MM.1S (cell line): ENCODE measurements at regions not wholly inside any gene's neighbourhood (a gene's known extent, or its start where the extent isn't known, plus 50 kb on each side); places are given as distances from the start of the nearest gene placed in this dataset.

ENCODE experiments used
- DNase-seq: peaks from one replicate; pipeline ENCODE4 v3.0.0-alpha.2; 2015
- H2AFZ ChIP-seq: fragments of 300-600 bp; sonication (generic); 2 replicates; pipeline ENCODE4 v1.6.0; 2016; ENCODE audit warnings: antibody characterized with exemption, low read length
- H3F3A ChIP-seq: fragments of 300-600 bp; sonication (generic); 2 replicates; pipeline ENCODE4 v1.6.1; 2016; ENCODE audit warnings: mild to moderate bottlenecking, antibody characterized with exemption, low read length, moderate library complexity, mixed read lengths; ENCODE audit not compliant: insufficient read depth
- H3K27ac ChIP-seq: fragments of 300-600 bp; sonication (generic); 2 replicates; pipeline ENCODE4 v1.5.1; 2016; ENCODE audit warnings: mild to moderate bottlenecking, low read length
- H3K27me3 ChIP-seq: fragments of 300-600 bp; sonication (generic); replicated peaks from 2 replicates; pipeline ENCODE4 v1.6.0; 2016; ENCODE audit warnings: low read length; ENCODE audit not compliant: insufficient read depth
- H3K36me3 ChIP-seq: fragments of 300-600 bp; sonication (generic); replicated peaks from 2 replicates; pipeline ENCODE4 v1.6.1; 2016; ENCODE audit warnings: mild to moderate bottlenecking, low read length, mixed read lengths; ENCODE audit not compliant: insufficient read depth
- H3K4me1 ChIP-seq: fragments of 300-600 bp; sonication (generic); 2 replicates; pipeline ENCODE4 v1.6.1; 2016; ENCODE audit warnings: low read length, mixed read lengths
- H3K4me2 ChIP-seq: fragments of 300-600 bp; sonication (generic); 2 replicates; pipeline ENCODE4 v1.6.0; 2016; ENCODE audit warnings: low read depth, low read length
- H3K4me3 ChIP-seq: fragments of 300-600 bp; sonication (generic); 2 replicates; pipeline ENCODE4 v1.5.1; 2016; ENCODE audit warnings: low read length, mixed read lengths
- H3K79me2 ChIP-seq: fragments of 300-600 bp; sonication (generic); 2 replicates; pipeline ENCODE4 v1.6.1; 2016; ENCODE audit warnings: mixed run types, low read length, mixed read lengths
- H3K9ac ChIP-seq: fragments of 300-600 bp; sonication (generic); 2 replicates; pipeline ENCODE4 v1.6.1; 2016; ENCODE audit warnings: low read length, mixed read lengths
- H3K9me2 ChIP-seq: fragments of 300-600 bp; sonication (generic); replicated peaks from 2 replicates; pipeline ENCODE4 v1.6.1; 2016; ENCODE audit warnings: mild to moderate bottlenecking, low read length, mixed read lengths; ENCODE audit not compliant: insufficient read depth
- H3K9me3 ChIP-seq: fragments of 300-600 bp; sonication (generic); replicated peaks from 2 replicates; pipeline ENCODE4 v1.6.1; 2016; ENCODE audit warnings: mild to moderate bottlenecking, low read length, mixed read lengths; ENCODE audit not compliant: insufficient read depth
- H4K20me1 ChIP-seq: fragments of 300-600 bp; sonication (generic); 2 replicates; pipeline ENCODE4 v1.6.1; 2016; ENCODE audit warnings: mild to moderate bottlenecking, low read length, moderate library complexity, mixed read lengths; ENCODE audit not compliant: insufficient read depth
- CTCF ChIP-seq: fragments of 300-600 bp; sonication (generic); IDR thresholded peaks from 2 replicates; pipeline ENCODE4 v1.5.1; 2016; ENCODE audit warnings: antibody characterized with exemption, low read length, mixed read lengths
- EZH2 ChIP-seq: fragments of 300-600 bp; sonication (generic); optimal IDR thresholded peaks from 2 replicates; pipeline ENCODE3; 2017; ENCODE audit warnings: low read depth, mild to moderate bottlenecking, antibody characterized with exemption, low read length, mixed read lengths
- EZH2phosphoT487 ChIP-seq: fragments of 300-600 bp; sonication (generic); IDR thresholded peaks from 2 replicates; pipeline ENCODE4 v1.6.1; 2018; ENCODE audit warnings: antibody characterized with exemption, low read length

- no peaks in the 10 kb centered on the region for H3K36me3 ChIP-seq
- TF ChIP-seq EZH2phosphoT487 (no peak), EZH2 (no peak), CTCF (no peak)
Observed at GRCh38 chr20:58070664-58071196, 157.7 kb downstream of the ANKRD60 start.

GRCh38 chr20:58069796-58070663 is 158.4 kb downstream of the ANKRD60 start:
- Histone ChIP-seq H3K27ac (no peak overlapping the region), H3K9me3 (no peaks in the 10 kb centered on the region), H3F3A (no peaks in the 10 kb centered on the region), H3K4me1 (no peaks in the 10 kb centered on the region), H3K36me3 (no peaks in the 10 kb centered on the region), H3K79me2 (no peaks in the 10 kb centered on the region), H3K4me2 (no peak overlapping the region), H3K9me2 (no peaks in the 10 kb centered on the region), H3K27me3 (peaks cover 95% of the 10 kb centered on the region), H2AFZ (no peak overlapping the region), H4K20me1 (no peaks in the 10 kb centered on the region), H3K4me3 (no peak overlapping the region), H3K9ac (no peak overlapping the region)
- DNase-seq = no peak
- no peak for TF ChIP-seq CTCF
- no peak for TF ChIP-seq EZH2
- no peak for TF ChIP-seq EZH2phosphoT487

More at GRCh38 chr20:58070664-58071196, 157.7 kb downstream of the ANKRD60 start:
- Histone ChIP-seq H3K27ac (no peak overlapping the region), H3K9me2 (no peaks in the 10 kb centered on the region), H4K20me1 (no peaks in the 10 kb centered on the region), H3K4me2 (no peak overlapping the region), H2AFZ (no peak overlapping the region), H3K4me1 (no peaks in the 10 kb centered on the region), H3K9ac (no peak overlapping the region), H3K79me2 (no peaks in the 10 kb centered on the region), H3K27me3 (peaks cover 95% of the 10 kb centered on the region), H3K4me3 (no peak overlapping the region), H3F3A (no peaks in the 10 kb centered on the region), H3K9me3 (no peaks in the 10 kb centered on the region)
- no peak for DNase-seq

GRCh38 chr20:58069207-58069606 is 159.2 kb downstream of the ANKRD60 start:
- H3K9ac ChIP-seq = no peak overlapping the region
- H4K20me1 ChIP-seq = no peaks in the 10 kb centered on the region
- H3K4me3 ChIP-seq = no peak overlapping the region
- H3K9me3 ChIP-seq = no peaks in the 10 kb centered on the region
- H3K27ac ChIP-seq = no peak overlapping the region
- no peaks in the 10 kb centered on the region for H3K4me1 ChIP-seq
- H2AFZ ChIP-seq = no peak overlapping the region
- no peaks in the 10 kb centered on the region for H3F3A ChIP-seq
- no peaks in the 10 kb centered on the region for H3K36me3 ChIP-seq
- DNase-seq = no peak
- H3K27me3 ChIP-seq = peaks cover 93% of the 10 kb centered on the region
- no peaks in the 10 kb centered on the region for H3K9me2 ChIP-seq
- TF ChIP-seq EZH2phosphoT487 (no peak), CTCF (no peak), EZH2 (no peak)
- no peak overlapping the region for H3K4me2 ChIP-seq
- H3K79me2 ChIP-seq = no peaks in the 10 kb centered on the region
